22Rv1 (cell line): ENCODE measurements at regions not wholly inside any gene's neighbourhood (a gene's known extent, or its start where the extent isn't known, plus 50 kb on each side); places are given as distances from the start of the nearest gene placed in this dataset.

Source experiments
- CTCF ChIP-seq: fragments of 450-650 bp; IDR thresholded peaks from 2 replicates; pipeline ENCODE4 v1.5.1; 2017; ENCODE audit warnings: mild to moderate bottlenecking
- ZFX ChIP-seq: fragments of 450-650 bp; IDR thresholded peaks from 2 replicates; pipeline ENCODE4 v1.6.1; 2017; ENCODE audit warnings: antibody characterized with exemption, borderline replicate concordance

GRCh38 chr17:72567774-72568173, 447.0 kb downstream of the SOX9 start:
- TF ChIP-seq CTCF (no peak), ZFX (no peak)
